OCI-LY3 (cell line): ENCODE measurements at regions not wholly inside any gene's neighbourhood (a gene's known extent, or its start where the extent isn't known, plus 50 kb on each side); places are given as distances from the start of the nearest gene placed in this dataset.

Experiments
- H2AFZ ChIP-seq: fragments of 200-600, 300-600 bp; shearing (Covaris generic); 2 replicates; pipeline ENCODE4 v1.6.0; 2014; ENCODE audit warnings: antibody characterized with exemption, low read depth, low read length
- H3K27ac ChIP-seq: fragments of 200-600, 300-600 bp; sonication (generic); 2 replicates; pipeline ENCODE4 v1.5.1; 2014; ENCODE audit warnings: mild to moderate bottlenecking, low read length, moderate library complexity, mixed read lengths
- H3K27me3 ChIP-seq: fragments of 200-600, 300-600 bp; sonication (generic); 2 replicates; pipeline ENCODE4 v1.6.1; 2014; ENCODE audit warnings: low read depth, low read length, mixed read lengths
- H3K36me3 ChIP-seq: fragments of 200-600, 300-600 bp; sonication (generic); replicated peaks from 2 replicates; pipeline ENCODE3; 2014; ENCODE audit warnings: low read depth, low read length, mixed read lengths
- H3K4me1 ChIP-seq: fragments of 300-600, 200-600 bp; sonication (generic); 2 replicates; pipeline ENCODE4 v1.6.1; 2014; ENCODE audit warnings: low read length, mixed read lengths
- H3K4me2 ChIP-seq: fragments of 200-600, 300-600 bp; sonication (generic); 2 replicates; pipeline ENCODE4 v1.6.1; 2014; ENCODE audit warnings: low read length, mixed read lengths
- H3K4me3 ChIP-seq: fragments of 300-600, 200-600 bp; sonication (generic); 2 replicates; pipeline ENCODE4 v1.5.1; 2014; ENCODE audit warnings: antibody characterized with exemption, mild to moderate bottlenecking, low read length, moderate library complexity
- H3K79me2 ChIP-seq: fragments of 300-600, 200-600 bp; shearing (Covaris generic); 2 replicates; pipeline ENCODE4 v1.6.1; 2014; ENCODE audit warnings: mild to moderate bottlenecking, low read length, mixed read lengths
- H3K9ac ChIP-seq: fragments of 300-600, 200-600 bp; shearing (Covaris generic); 2 replicates; pipeline ENCODE4 v1.6.0; 2014; ENCODE audit warnings: mild to moderate bottlenecking, low read length, moderate library complexity
- H3K9me3 ChIP-seq: fragments of 200-600, 300-600 bp; shearing (Covaris generic); 2 replicates; pipeline ENCODE4 v1.6.1; 2014; ENCODE audit warnings: low read length, mixed read lengths; ENCODE audit not compliant: insufficient read depth
- H4K20me1 ChIP-seq: fragments of 200-600, 300-600 bp; sonication (generic); 2 replicates; pipeline ENCODE4 v1.6.1; 2016; ENCODE audit warnings: low read length, mixed read lengths; ENCODE audit not compliant: insufficient read depth
- CTCF ChIP-seq: fragments of 200-600, 300-600 bp; sonication (generic); IDR thresholded peaks from 2 replicates; pipeline ENCODE4 v1.5.1; 2014; ENCODE audit warnings: antibody characterized with exemption, low read length, low read depth
- EZH2phosphoT487 ChIP-seq: fragments of 200-600 bp; shearing (Covaris generic); IDR thresholded peaks from 2 replicates; pipeline ENCODE4 v1.6.1; 2018; ENCODE audit warnings: antibody characterized with exemption, mixed run types, low read depth

DNA sequence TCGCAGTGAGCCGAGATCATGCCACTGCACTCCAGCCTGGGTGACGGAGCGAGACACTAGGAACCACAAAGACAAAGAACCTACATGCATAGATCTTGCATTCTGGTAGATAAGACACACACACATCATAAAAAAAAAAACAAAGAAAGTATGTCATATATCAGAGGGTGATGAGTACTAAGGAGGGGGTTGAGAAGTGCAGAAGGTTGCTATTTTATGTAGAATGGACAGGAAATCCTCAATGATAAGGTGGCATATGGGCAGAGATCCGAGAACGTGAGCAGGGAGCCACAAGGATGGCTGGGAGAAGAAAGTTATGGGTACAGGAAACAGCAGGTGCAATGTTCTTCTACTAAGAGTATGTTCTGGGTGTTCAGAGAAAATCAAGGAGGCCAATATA lies 118.8 kb downstream of the MEX3B start:
- TF ChIP-seq CTCF (no peak), EZH2phosphoT487 (no peak)
- H3K27ac ChIP-seq, result no peak overlapping the region
- H3K4me2 ChIP-seq, result no peak overlapping the region
- H3K79me2 ChIP-seq, result no peaks in the 10 kb centered on the region
- H3K27me3 ChIP-seq, result peaks cover 4% of the 10 kb centered on the region; the same call in 1 of the 2 replicates
- H4K20me1 ChIP-seq, result no peaks in the 10 kb centered on the region
- no peak overlapping the region for H3K9ac ChIP-seq
- no peak overlapping the region for H2AFZ ChIP-seq
- H3K36me3 ChIP-seq, result no peaks in the 10 kb centered on the region
- H3K9me3 ChIP-seq, result no peaks in the 10 kb centered on the region
- no peaks in the 10 kb centered on the region for H3K4me1 ChIP-seq
- no peak overlapping the region for H3K4me3 ChIP-seq

DNA sequence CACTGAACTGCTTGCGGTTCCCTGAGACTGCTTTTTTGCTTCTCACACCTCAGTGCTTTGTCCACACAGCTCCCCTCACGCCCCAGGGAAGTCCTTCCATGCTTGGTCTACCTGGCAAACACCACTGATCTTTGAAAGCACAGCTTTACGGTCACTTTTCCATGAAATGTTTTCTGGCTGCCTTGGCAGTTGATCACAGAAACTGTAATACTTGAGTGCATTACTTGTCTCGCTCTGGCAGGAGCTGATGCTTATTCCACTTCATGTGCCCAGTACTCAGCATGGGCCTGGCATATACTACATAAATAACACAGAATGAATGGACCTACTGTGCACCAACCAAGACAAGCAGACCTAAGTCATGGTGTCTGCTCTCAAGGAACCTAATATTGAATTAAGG lies 121.1 kb downstream of the MEX3B start:
- no peak overlapping the region for H3K4me3 ChIP-seq
- H2AFZ ChIP-seq, result no peak overlapping the region
- TF ChIP-seq CTCF, result no peak
- no peaks in the 10 kb centered on the region for H4K20me1 ChIP-seq
- peaks cover 6% of the 10 kb centered on the region; the same call in 1 of the 2 replicates for H3K27me3 ChIP-seq
- H3K9me3 ChIP-seq, result 0 out of 2 replicates have a peak, but pooled peaks cover 8% of the 10 kb centered on the region
- H3K79me2 ChIP-seq, result no peaks in the 10 kb centered on the region
- H3K4me2 ChIP-seq, result no peak overlapping the region
- no peak overlapping the region for H3K9ac ChIP-seq
- no peaks in the 10 kb centered on the region for H3K36me3 ChIP-seq
- H3K27ac ChIP-seq, result no peak overlapping the region
- H3K4me1 ChIP-seq, result no peaks in the 10 kb centered on the region

- no peak overlapping the region for H3K4me3 ChIP-seq
Observed at GRCh38 chr15:81923561-81924350, 122.1 kb downstream of the MEX3B start.

More at GRCh38 chr15:81923561-81924350, 122.1 kb downstream of the MEX3B start:
- H3K36me3 ChIP-seq, result no peaks in the 10 kb centered on the region
- H3K9me3 ChIP-seq, result peaks cover 10% of the 10 kb centered on the region; the same call in 1 of the 2 replicates
- H3K4me2 ChIP-seq, result no peak overlapping the region
- H3K27ac ChIP-seq, result no peak overlapping the region
- H3K79me2 ChIP-seq, result no peaks in the 10 kb centered on the region
- H3K4me1 ChIP-seq, result no peaks in the 10 kb centered on the region
- H3K27me3 ChIP-seq, result peaks cover 2% of the 10 kb centered on the region; the same call in 1 of the 2 replicates
- no peaks in the 10 kb centered on the region for H4K20me1 ChIP-seq
- H3K9ac ChIP-seq, result no peak overlapping the region
- H2AFZ ChIP-seq, result no peak overlapping the region
- TF ChIP-seq EZH2phosphoT487 (no peak), CTCF (no peak)
